Activated CD8-positive, alpha-beta T cell treated with anti-CD3 and anti-CD28 coated beads, Interleukin-2, amount 10 ng/mL, durations not matched to agents 7 days and 5 days (primary cell): ENCODE measurements at regions not wholly inside any gene's neighbourhood (a gene's known extent, or its start where the extent isn't known, plus 50 kb on each side); places are given as distances from the start of the nearest gene placed in this dataset.

Experiments
- ATAC-seq: fragments of 150-1000 bp; cut with Tn5 transposase; one replicate; pipeline ENCODE4 v1.10.0; 2021; ENCODE audit warnings: moderate library complexity
- CTCF ChIA-PET: fragments of 350-600 bp; sonication (Branson Sonifier 250); formaldehyde crosslinking; loops from one replicate; lab custom pipeline; 2021; ENCODE audit warnings: antibody characterized with exemption; lab: Charles Lee
- POLR2A ChIA-PET: fragments of 350-600 bp; sonication (Branson Sonifier 250); formaldehyde crosslinking; loops from one replicate; lab custom pipeline; 2021; ENCODE audit warnings: antibody characterized with exemption; lab: Charles Lee
- DNase-seq: peaks from one replicate; pipeline ENCODE4 v3.0.0-alpha.2; 2020
- H3K27ac Mint-ChIP-seq: one replicate; pipeline ENCODE4 v1.8.0; 2021; ENCODE audit warnings: mild to moderate bottlenecking, mixed read lengths
- H3K27me3 Mint-ChIP-seq: one replicate; pipeline ENCODE4 v1.8.0; 2021; ENCODE audit warnings: low read depth, mixed read lengths
- H3K36me3 Mint-ChIP-seq: one replicate; pipeline ENCODE4 v1.8.0; 2021; ENCODE audit warnings: low read depth, mixed read lengths
- H3K4me1 Mint-ChIP-seq: one replicate; pipeline ENCODE4 v1.8.0; 2021; ENCODE audit warnings: low read depth, mixed read lengths
- H3K4me3 Mint-ChIP-seq: one replicate; pipeline ENCODE4 v1.8.0; 2021; ENCODE audit warnings: mild to moderate bottlenecking, mixed read lengths
- H3K9me3 Mint-ChIP-seq: one replicate; pipeline ENCODE4 v1.8.0; 2022; ENCODE audit warnings: mixed read lengths; ENCODE audit not compliant: insufficient read depth

- Mint-ChIP-seq H3K9me3 (no peaks in the 10 kb centered on the region), H3K36me3 (peaks cover 31% of the 10 kb centered on the region), H3K4me1 (peaks cover 19% of the 10 kb centered on the region), H3K27ac (no peak overlapping the region), H3K4me3 (no peak overlapping the region), H3K27me3 (no peaks in the 10 kb centered on the region)
- no peak for ATAC-seq
- DNase-seq, result no peak
- POLR2A ChIA-PET, result no interaction called here
- CTCF ChIA-PET, result interaction anchor here (1.4 kb wide), 1 partner anchor 12 kb away, joined by 4 read pairs; no protein-coding TSS in a partner anchor
Measured at GRCh38 chr6:41996997-41997396, 53.3 kb upstream of the TAF8 start.

GRCh38 chr6:41997456-41997855, 52.9 kb upstream of the TAF8 start:
- H3K4me1 Mint-ChIP-seq, result peaks cover 19% of the 10 kb centered on the region
- DNase-seq (no peak), ATAC-seq (no peak)
- H3K9me3 Mint-ChIP-seq, result no peaks in the 10 kb centered on the region
- peaks cover 33% of the 10 kb centered on the region for H3K36me3 Mint-ChIP-seq
- H3K27me3 Mint-ChIP-seq, result no peaks in the 10 kb centered on the region
- POLR2A ChIA-PET, result no interaction called here
- CTCF ChIA-PET, result interaction anchor here (1.4 kb wide), 1 partner anchor 11 kb away, joined by 4 read pairs; no protein-coding TSS in a partner anchor
- H3K4me3 Mint-ChIP-seq, result no peak overlapping the region
- H3K27ac Mint-ChIP-seq, result no peak overlapping the region
